Tibial artery (tissue), 4 donors: ENCODE measurements at regions not wholly inside any gene's neighbourhood (a gene's known extent, or its start where the extent isn't known, plus 50 kb on each side); places are given as distances from the start of the nearest gene placed in this dataset.

Source experiments
- DNase-seq, 2 donors: peaks; one replicate each; pipeline ENCODE4 v3.0.0-alpha.2; 2019
- H3K27ac ChIP-seq, 2 donors: fragments of 200-600 bp; sonication (generic) in 1 of 2; 1 replicate in 1 of 2; 2 replicates in 1 of 2; pipeline ENCODE4 v1.5.1; 2018 to 2019; ENCODE audit warnings: mild to moderate bottlenecking in 1 of 2
- H3K27me3 ChIP-seq, 2 donors: fragments of 200-600 bp; sonication (generic) in 1 of 2; one replicate each; pipeline versions ENCODE4 v1.5.1 to v1.6.0; 2016 to 2019
- H3K36me3 ChIP-seq, 3 donors: fragments of 200-600 bp; sonication (generic) in 2 of 3; one replicate each; pipeline ENCODE4 v1.5.1; 2016 to 2019; ENCODE audit warnings: mild to moderate bottlenecking in 2 of 3
- H3K4me1 ChIP-seq, 4 donors: fragments of 200-600 bp; sonication (generic) in 2 of 4; 1 replicate in 3 of 4; 2 replicates in 1 of 4; pipeline ENCODE4 v1.5.1; 2016 to 2019
- H3K4me3 ChIP-seq, 2 donors: fragments of 200-600 bp; sonication (generic) in 1 of 2; 1 replicate in 1 of 2; 2 replicates in 1 of 2; pipeline ENCODE4 v1.5.1; 2018 to 2019; ENCODE audit warnings: mild to moderate bottlenecking in 2 of 2
- H3K9me3 ChIP-seq, 3 donors: fragments of 200-600 bp; sonication (generic) in 1 of 3; one replicate each; pipeline ENCODE4 v1.5.1; 2016 to 2019
- CTCF ChIP-seq, 2 experiments: fragments of 200-600 bp in 1 of 2; fragments of 450-650 bp in 1 of 2; IDR thresholded peaks; one replicate each; pipeline ENCODE4 v1.5.1; 2017 to 2019; ENCODE audit warnings: antibody characterized with exemption in 2 of 2, mild to moderate bottlenecking in 1 of 2, moderate library complexity in 1 of 2
- intact Hi-C: fragments of 100-400 bp; cut with DNase I; formaldehyde crosslinking; loops from one replicate; pipeline ENCODE4 v1.15.0; 2023; ENCODE audit warnings: low total_unique reads

GRCh38 chr12:93157279-93157678, 220.4 kb upstream of the NUDT4 start:
- Histone ChIP-seq H3K27me3 (no peaks in the 10 kb centered on the region), H3K36me3 (no peaks in the 10 kb centered on the region), H3K4me1 (peaks cover 0 to 10% (median 5%) of the 10 kb centered on the region in 4 donors), H3K27ac (no peak overlapping the region), H3K9me3 (no peaks in the 10 kb centered on the region), H3K4me3 (no peak overlapping the region)
- intact Hi-C loops, result no loop called here
- no peak for DNase-seq
- TF ChIP-seq CTCF (IDR thresholded peaks at IDR 0.05), result no peak

DNA sequence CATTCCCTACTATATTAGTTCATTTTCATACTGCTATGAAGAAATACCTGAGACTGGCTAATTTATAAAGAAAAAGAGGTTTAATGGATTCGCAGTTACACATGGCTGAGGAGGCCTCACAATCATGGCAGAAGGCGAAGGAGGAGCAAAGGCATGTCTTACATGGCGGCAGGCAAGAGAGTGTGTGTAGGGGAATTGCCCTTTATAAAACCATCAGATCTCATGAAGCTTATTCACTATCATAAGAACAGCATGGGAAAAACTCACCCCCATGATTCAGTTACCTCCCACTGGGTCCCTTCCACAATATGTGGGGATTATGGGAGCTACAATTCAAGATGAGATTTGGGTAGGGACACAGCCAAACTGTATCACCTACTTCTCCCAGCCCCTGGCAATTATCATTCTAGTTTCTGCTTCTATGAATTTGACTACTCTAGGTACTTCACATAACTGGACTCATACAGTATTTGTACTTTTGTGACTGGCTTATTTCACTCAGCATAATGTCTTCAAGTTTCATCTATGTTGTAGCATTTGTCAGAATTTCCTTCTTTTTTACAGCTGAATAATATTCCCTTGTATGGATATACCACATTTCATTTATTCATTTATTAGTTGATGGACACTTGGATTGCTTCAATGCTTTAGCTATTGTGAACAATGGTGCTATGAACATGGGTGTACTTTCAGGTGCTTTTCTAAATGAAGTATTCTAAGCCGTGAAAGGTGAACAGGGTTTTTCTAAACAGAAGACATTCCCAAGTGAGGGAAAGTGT, 219.5 kb upstream of the NUDT4 start:
- H3K4me1 ChIP-seq, result peaks cover 0 to 10% (median 5%) of the 10 kb centered on the region in 4 donors
- H3K36me3 ChIP-seq, result no peaks in the 10 kb centered on the region
- H3K27me3 ChIP-seq, result no peaks in the 10 kb centered on the region
- intact Hi-C loops, result no loop called here
- no peak for TF ChIP-seq CTCF (IDR thresholded peaks at IDR 0.05)
- no peak for DNase-seq
- no peak overlapping the region for H3K27ac ChIP-seq
- H3K4me3 ChIP-seq, result no peak overlapping the region
- no peaks in the 10 kb centered on the region for H3K9me3 ChIP-seq

- Histone ChIP-seq H3K4me3 (no peak overlapping the region), H3K36me3 (no peaks in the 10 kb centered on the region), H3K4me1 (peaks cover 0 to 5% (median 1%) of the 10 kb centered on the region in 4 donors), H3K27ac (no peak overlapping the region), H3K27me3 (no peaks in the 10 kb centered on the region), H3K9me3 (no peaks in the 10 kb centered on the region)
- TF ChIP-seq CTCF (IDR thresholded peaks at IDR 0.05), result no peak
- intact Hi-C loops, result no loop called here
- DNase-seq, result no peak
These were observed 214.3 kb upstream of the NUDT4 start for GRCh38 chr12:93163260-93164036.

DNA sequence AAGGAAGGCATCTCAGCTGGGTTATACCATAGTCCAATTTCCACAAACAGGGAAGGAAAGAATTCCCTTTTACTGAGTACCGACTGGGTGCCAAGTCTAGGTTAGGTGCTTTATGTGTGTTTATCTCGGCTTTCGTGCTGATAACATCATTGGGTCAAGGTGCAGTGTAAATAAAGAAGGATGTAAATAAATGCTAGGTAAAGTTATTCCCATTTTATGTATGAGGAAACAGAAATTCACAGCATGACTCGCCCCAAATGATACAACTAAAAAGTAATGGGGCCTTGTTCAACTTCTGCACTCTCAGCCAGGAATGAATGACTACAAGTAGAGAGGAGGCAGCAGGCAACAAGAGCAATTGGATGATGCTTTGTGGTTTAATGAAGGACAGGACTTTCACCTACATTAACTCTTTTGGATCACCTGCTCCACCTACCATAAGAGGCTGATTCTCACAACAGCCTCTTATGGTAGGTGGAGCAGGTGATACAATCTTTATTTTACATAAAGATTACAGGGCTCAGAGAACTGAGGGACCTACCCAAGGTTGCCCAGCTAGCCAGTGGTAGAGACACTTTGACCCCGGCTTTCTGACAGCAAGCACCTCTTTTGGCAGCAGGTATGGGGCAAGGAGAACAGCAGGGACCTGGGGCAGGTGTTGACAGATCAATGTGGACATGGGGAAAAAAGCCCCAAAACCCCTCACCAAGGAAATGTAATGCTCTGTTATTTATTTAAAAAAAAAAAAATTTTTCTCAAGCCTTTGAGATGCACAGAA, 213.4 kb upstream of the NUDT4 start:
- Histone ChIP-seq H3K36me3 (no peaks in the 10 kb centered on the region), H3K27ac (no peak overlapping the region), H3K9me3 (no peaks in the 10 kb centered on the region), H3K27me3 (no peaks in the 10 kb centered on the region), H3K4me1 (peaks cover 0 to 6% (median 5%) of the 10 kb centered on the region in 4 donors), H3K4me3 (no peak overlapping the region)
- DNase-seq, result no peak
- intact Hi-C loops, result no loop called here
- no peak for TF ChIP-seq CTCF (IDR thresholded peaks at IDR 0.05)

DNA sequence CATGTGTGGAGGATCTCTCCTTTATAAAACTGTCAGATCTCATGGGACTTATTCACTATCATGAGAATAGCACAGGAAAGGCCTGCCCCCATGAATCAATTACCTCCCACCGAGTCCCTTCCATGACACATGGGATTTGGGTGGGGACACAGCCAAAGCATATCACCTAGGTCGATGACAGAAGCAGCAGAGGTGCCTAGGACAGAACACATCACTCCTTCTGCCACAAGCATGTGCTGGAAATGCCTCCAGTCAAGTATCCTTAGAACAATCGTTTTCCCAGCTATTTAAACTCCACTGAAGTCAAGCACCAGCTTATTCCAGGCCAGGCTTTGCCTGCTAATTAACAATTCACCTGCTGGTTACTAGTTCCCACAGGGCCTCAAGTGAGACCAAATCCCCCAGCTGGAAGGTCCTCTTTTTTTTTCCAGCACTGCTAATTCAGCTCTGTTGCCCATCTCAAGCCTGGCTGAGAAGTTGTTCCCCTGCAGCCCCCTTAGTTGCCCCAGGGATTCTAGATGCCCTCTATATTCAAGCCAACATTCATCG, 212.3 kb upstream of the NUDT4 start:
- intact Hi-C loops, result no loop called here
- Histone ChIP-seq H3K27ac (no peak overlapping the region), H3K27me3 (no peaks in the 10 kb centered on the region), H3K4me3 (no peak overlapping the region), H3K36me3 (no peaks in the 10 kb centered on the region), H3K9me3 (no peaks in the 10 kb centered on the region), H3K4me1 (peaks cover 0 to 6% (median 5%) of the 10 kb centered on the region in 4 donors)
- TF ChIP-seq CTCF (IDR thresholded peaks at IDR 0.05), result no peak
- no peak for DNase-seq
